HCT116 (cell line): ENCODE measurements at regions not wholly inside any gene's neighbourhood (a gene's known extent, or its start where the extent isn't known, plus 50 kb on each side); places are given as distances from the start of the nearest gene placed in this dataset.
"Not testable (repeated sequence)": the region's sequence is repeated elsewhere in the genome, so short reads cannot be mapped to it uniquely, and the experiment has no call there.

Experiments used
- ATAC-seq: fragments of 200-7000 bp; cut with Tn5 transposase; 2 replicates; pipeline ENCODE4 v1.9.1; 2020; ENCODE audit warnings: mild to moderate bottlenecking, moderate library complexity
- BruUV-seq: library from RNA; stranded (reverse); fragments of 400-500 nt; replicated peaks from 2 replicates; lab custom pipeline; 2021; lab: Mats Ljungman, UMichigan
- CTCF ChIA-PET: fragments of 300-600 bp; sonication (Branson Sonifier 250); formaldehyde crosslinking; loops from one replicate; lab custom pipeline; 2021; ENCODE audit warnings: antibody characterized with exemption; lab: Charles Lee
- POLR2A ChIA-PET: fragments of 300-600, 350-600 bp; sonication (Branson Sonifier 250); formaldehyde crosslinking; loops from one replicate; lab custom pipeline; 2021; ENCODE audit warnings: antibody characterized with exemption; lab: Charles Lee
- RAD21 ChIA-PET, 2 experiments: fragments of 300-600 bp; sonication (Branson Sonifier 250); formaldehyde crosslinking; loops; one replicate each; lab custom pipeline; 2023; ENCODE audit warnings: low total read pairs in 2 of 2; ENCODE audit not compliant: uncharacterized antibody in 2 of 2, unreplicated experiment in 2 of 2, low non-redundant PET in 1 of 2; lab: Charles Lee
- DNase-seq: peaks from one replicate; pipeline ENCODE4 v3.0.0-alpha.2; 2010; ENCODE audit warnings: low read depth, low spot score
- H2AFZ ChIP-seq: fragments of 200-600 bp; shearing (Covaris generic), sonication (generic); 2 replicates; pipeline ENCODE4 v1.6.1; 2017; ENCODE audit warnings: low read depth, mixed run types, mixed read lengths, antibody characterized with exemption, low read length; ENCODE audit not compliant: poor library complexity, severe bottlenecking
- H3K27ac ChIP-seq: 2 replicates; pipeline ENCODE4 v1.5.1; 2012; ENCODE audit warnings: low read depth, low read length
- H3K27me3 ChIP-seq: fragments of 200-600 bp; sonication (generic); 2 replicates; pipeline ENCODE4 v1.6.1; 2016; ENCODE audit warnings: mixed run types, low read length, mixed read lengths; ENCODE audit not compliant: insufficient read depth
- H3K36me3 ChIP-seq, 2 experiments: fragments of 200-500 bp in 1 of 2; fragments of 200-600 bp in 1 of 2; sonication (Bioruptor generic) in 1 of 2; sonication (generic) in 1 of 2; 2 replicates each; pipeline versions ENCODE4 v1.5.1 to v1.6.1; 2014 to 2016; ENCODE audit warnings: low read length in 2 of 2, inconsistent platforms in 1 of 2, mixed read lengths in 1 of 2, mixed run types in 1 of 2; ENCODE audit not compliant: insufficient read depth in 2 of 2, control insufficient read depth in 1 of 2
- H3K4me1 ChIP-seq, 2 experiments: fragments of 200-600 bp in 1 of 2; sonication (generic) in 1 of 2; 2 replicates each; pipeline versions ENCODE4 v1.5.1 to v1.6.1; 2012 to 2017; ENCODE audit warnings: low read length in 2 of 2, inconsistent platforms in 1 of 2, mild to moderate bottlenecking in 1 of 2, mixed read lengths in 1 of 2, mixed run types in 1 of 2, moderate library complexity in 1 of 2; ENCODE audit not compliant: insufficient read depth in 2 of 2, control insufficient read depth in 1 of 2
- H3K4me2 ChIP-seq: fragments of 200-600 bp; sonication (generic); 2 replicates; pipeline ENCODE4 v1.6.1; 2017; ENCODE audit warnings: mixed run types, low read length, mixed read lengths
- H3K4me3 ChIP-seq, 2 experiments: fragments of 200-600 bp in 1 of 2; sonication (generic) in 1 of 2; replicated peaks in 1 of 2; 2 replicates each; pipeline ENCODE4 v1.5.1; 2011 to 2016; ENCODE audit warnings: low read length in 2 of 2, control low read depth in 1 of 2, low read depth in 1 of 2, mild to moderate bottlenecking in 1 of 2, mixed read lengths in 1 of 2, mixed run types in 1 of 2
- H3K79me2 ChIP-seq: fragments of 200-600 bp; sonication (generic); 2 replicates; pipeline ENCODE4 v1.6.1; 2017; ENCODE audit warnings: mild to moderate bottlenecking, mixed run types, low read length, moderate library complexity, mixed read lengths; ENCODE audit not compliant: insufficient read depth
- H3K9ac ChIP-seq: fragments of 200-600 bp; sonication (generic); 2 replicates; pipeline ENCODE4 v1.6.1; 2016; ENCODE audit warnings: low read length, mixed read lengths
- H3K9me2 ChIP-seq: fragments of 200-600 bp; sonication (generic), shearing (Covaris generic); 2 replicates; pipeline ENCODE4 v1.6.1; 2017; ENCODE audit warnings: mixed run types, mild to moderate bottlenecking, moderate library complexity; ENCODE audit not compliant: insufficient read depth
- H3K9me3 ChIP-seq, 2 experiments: fragments of 200-500 bp in 1 of 2; fragments of 200-600 bp in 1 of 2; sonication (Bioruptor generic) in 1 of 2; sonication (generic) in 1 of 2; 2 replicates each; pipeline ENCODE4 v1.6.1; 2014 to 2017; ENCODE audit warnings: low read length in 2 of 2, mixed read lengths in 2 of 2, inconsistent platforms in 1 of 2, low read depth in 1 of 2, mild to moderate bottlenecking in 1 of 2, mixed run types in 1 of 2, moderate library complexity in 1 of 2; ENCODE audit not compliant: control insufficient read depth in 1 of 2, insufficient read depth in 1 of 2
- H4K20me1 ChIP-seq: fragments of 200-600 bp; sonication (generic), shearing (Covaris generic); 2 replicates; pipeline ENCODE4 v1.6.1; 2017; ENCODE audit warnings: mixed run types, mild to moderate bottlenecking, moderate library complexity; ENCODE audit not compliant: insufficient read depth
- ATF3 ChIP-seq: IDR thresholded peaks from 2 replicates; pipeline ENCODE4 v1.6.1; 2012
- CEBPB ChIP-seq: IDR thresholded peaks from 2 replicates; pipeline ENCODE4 v1.6.1; 2012; ENCODE audit warnings: low read depth
- CTCF ChIP-seq, 3 experiments: fragments of 200-600 bp in 1 of 3; sonication (generic) in 1 of 3; IDR thresholded peaks in 2 of 3; conservative IDR thresholded peaks in 1 of 3; 2 replicates each; pipeline ENCODE4 v1.5.1; 2012 to 2017; ENCODE audit warnings: low read depth in 2 of 3, low read length in 2 of 3, antibody characterized with exemption in 1 of 3, borderline replicate concordance in 1 of 3, control low read depth in 1 of 3, mild to moderate bottlenecking in 1 of 3, mixed read lengths in 1 of 3, mixed run types in 1 of 3, moderate library complexity in 1 of 3; ENCODE audit not compliant: insufficient read depth in 1 of 3
- EGR1 ChIP-seq: IDR thresholded peaks from 2 replicates; pipeline ENCODE4 v1.6.1; 2012; ENCODE audit warnings: low read depth
- EZH2 ChIP-seq: fragments of 200-600 bp; sonication (generic); IDR thresholded peaks from 2 replicates; pipeline ENCODE4 v1.6.1; 2017; ENCODE audit warnings: antibody characterized with exemption, mixed run types
- FOSL1 ChIP-seq: IDR thresholded peaks from 2 replicates; pipeline ENCODE4 v1.6.1; 2012; ENCODE audit warnings: low read depth
- JUND ChIP-seq: IDR thresholded peaks from 2 replicates; pipeline ENCODE4 v1.6.1; 2012
- MAX ChIP-seq: IDR thresholded peaks from 2 replicates; pipeline ENCODE4 v1.6.1; 2012
- POLR2A ChIP-seq: IDR thresholded peaks from 2 replicates; pipeline ENCODE4 v1.7.0; 2011; ENCODE audit warnings: borderline replicate concordance; ENCODE audit not compliant: insufficient read depth, insufficient read length; ENCODE audit errors: extremely low read depth
- POLR2AphosphoS5 ChIP-seq: IDR thresholded peaks from 2 replicates; pipeline ENCODE4 v1.6.1; 2011; ENCODE audit warnings: mild to moderate bottlenecking, low read depth, low read length, moderate library complexity
- RAD21 ChIP-seq: IDR thresholded peaks from 2 replicates; pipeline ENCODE4 v1.6.1; 2012; ENCODE audit warnings: low read depth, mild to moderate bottlenecking
- REST ChIP-seq: IDR thresholded peaks from 2 replicates; pipeline ENCODE4 v1.6.1; 2012; ENCODE audit warnings: low read depth
- SP1 ChIP-seq: IDR thresholded peaks from 2 replicates; pipeline ENCODE4 v1.6.1; 2012; ENCODE audit warnings: low read depth
- SRF ChIP-seq: IDR thresholded peaks from 2 replicates; pipeline ENCODE4 v1.6.1; 2012; ENCODE audit warnings: low read depth
- TCF7L2 ChIP-seq: IDR thresholded peaks from 2 replicates; pipeline ENCODE4 v1.7.0; 2011; ENCODE audit warnings: borderline replicate concordance, inconsistent platforms; ENCODE audit not compliant: insufficient read depth, insufficient read length; ENCODE audit errors: extremely low read depth
- ZFX ChIP-seq: fragments of 450-650 bp; IDR thresholded peaks from 2 replicates; pipeline ENCODE4 v1.6.1; 2017
- intact Hi-C: fragments of 100-400 bp; cut with micrococcal nuclease; formaldehyde crosslinking; loops from 2 replicates; pipeline ENCODE4 v1.10.0; 2022

- H3K27ac ChIP-seq, BruUV-seq, intact Hi-C loops, H3K9me2 ChIP-seq, H3K9me3 ChIP-seq, H3K79me2 ChIP-seq, H2AFZ ChIP-seq, RAD21 ChIA-PET, POLR2A ChIA-PET, CTCF ChIA-PET, H4K20me1 ChIP-seq, H3K27me3 ChIP-seq, DNase-seq, H3K9ac ChIP-seq, H3K4me1 ChIP-seq, H3K4me2 ChIP-seq, H3K4me3 ChIP-seq, H3K36me3 ChIP-seq, ATAC-seq: not testable (repeated sequence)
These were observed 212.0 kb upstream of the FKBP1C start for GRCh38 chr6:62999242-62999641.

- Histone ChIP-seq H3K9me3 (no peaks in the 10 kb centered on the region), H3K9me2 (no peaks in the 10 kb centered on the region), H3K36me3 (no peaks in the 10 kb centered on the region; a peak in 1 of 4 replicates), H2AFZ (no peak overlapping the region), H3K27me3 (no peaks in the 10 kb centered on the region), H3K4me2 (no peak overlapping the region), H3K27ac (no peak overlapping the region), H3K79me2 (no peaks in the 10 kb centered on the region), H3K9ac (no peak overlapping the region), H3K4me1 (no peaks in the 10 kb centered on the region), H4K20me1 (no peaks in the 10 kb centered on the region), H3K4me3 (no peak overlapping the region)
- ATAC-seq = no peak
- POLR2A ChIA-PET = no interaction called here
- no TSS peak for BruUV-seq
- TF ChIP-seq POLR2AphosphoS5 (no peak), ATF3 (no peak), SP1 (no peak), REST (no peak), SRF (no peak), EZH2 (no peak), POLR2A (no peak), RAD21 (no peak), TCF7L2 (no peak), EGR1 (no peak), CTCF (IDR thresholded peaks at IDR 0.05 in 2 of 3, conservative IDR thresholded peaks at IDR 0.05 in 1 of 3; ENCODE audit: borderline replicate concordance in 1 of 3, insufficient read depth in 1 of 3, low read depth in 2 of 3, low read length in 2 of 3) (no peak), MAX (no peak), CEBPB (no peak), ZFX (no peak), FOSL1 (no peak), JUND (no peak)
- RAD21 ChIA-PET = no interaction called here
- CTCF ChIA-PET = no interaction called here
- no peak for DNase-seq
- intact Hi-C loops = no loop called here
These were observed 211.5 kb upstream of the FKBP1C start for GRCh38 chr6:62999796-63000195.
